DND-41 (cell line): ENCODE measurements at regions not wholly inside any gene's neighbourhood (a gene's known extent, or its start where the extent isn't known, plus 50 kb on each side); places are given as distances from the start of the nearest gene placed in this dataset.
"Not testable (repeated sequence)": the region's sequence is repeated elsewhere in the genome, so short reads cannot be mapped to it uniquely, and the experiment has no call there.

Source experiments
- ATAC-seq: fragments of 200-7000 bp; cut with Tn5 transposase; 3 replicates; pipeline ENCODE4 v1.9.1; 2021; ENCODE audit warnings: low read depth; ENCODE audit not compliant: insufficient read depth
- DNase-seq: peaks from one replicate; pipeline ENCODE4 v3.0.0-alpha.2; 2020
- H2AFZ ChIP-seq: 2 replicates; pipeline ENCODE4 v1.6.0; 2012; ENCODE audit warnings: low read depth, low read length
- H3K27ac ChIP-seq: 2 replicates; pipeline ENCODE4 v1.5.1; 2012; ENCODE audit warnings: low read length, inconsistent platforms
- H3K27me3 ChIP-seq: fragments of 200-600 bp; sonication (generic); 2 replicates; pipeline ENCODE4 v1.6.0; 2012; ENCODE audit warnings: low read length, mild to moderate bottlenecking, inconsistent platforms; ENCODE audit not compliant: insufficient read depth, poor library complexity
- H3K36me3 ChIP-seq: 2 replicates; pipeline ENCODE4 v1.5.1; 2012; ENCODE audit warnings: low read length, inconsistent platforms; ENCODE audit not compliant: insufficient read depth
- H3K4me1 ChIP-seq: 2 replicates; pipeline ENCODE4 v1.5.1; 2012; ENCODE audit warnings: mild to moderate bottlenecking, low read length; ENCODE audit not compliant: insufficient read depth
- H3K4me2 ChIP-seq: 2 replicates; pipeline ENCODE4 v1.6.0; 2012; ENCODE audit warnings: mild to moderate bottlenecking, moderate library complexity, low read length, inconsistent platforms; ENCODE audit not compliant: insufficient read depth
- H3K4me3 ChIP-seq, 2 experiments: fragments of 200-600 bp in 1 of 2; shearing (Covaris generic) in 1 of 2; 2 replicates each; pipeline ENCODE4 v1.5.1; 2012 to 2016; ENCODE audit warnings: inconsistent platforms in 2 of 2, low read length in 2 of 2, mild to moderate bottlenecking in 2 of 2, low read depth in 1 of 2, moderate library complexity in 1 of 2
- H3K79me2 ChIP-seq: 2 replicates; pipeline ENCODE4 v1.6.0; 2012; ENCODE audit warnings: low read length, inconsistent platforms; ENCODE audit not compliant: insufficient read depth
- H3K9ac ChIP-seq: 2 replicates; pipeline ENCODE4 v1.6.0; 2012; ENCODE audit warnings: low read depth, mild to moderate bottlenecking, inconsistent platforms, low read length, moderate library complexity
- H3K9me3 ChIP-seq: 2 replicates; pipeline ENCODE4 v1.5.1; 2012; ENCODE audit warnings: low read length, moderate library complexity, mild to moderate bottlenecking, inconsistent platforms; ENCODE audit not compliant: insufficient read depth, severe bottlenecking
- H4K20me1 ChIP-seq: 2 replicates; pipeline ENCODE4 v1.6.0; 2012; ENCODE audit warnings: low read length; ENCODE audit not compliant: insufficient read depth
- CTCF ChIP-seq: IDR thresholded peaks from 2 replicates; pipeline ENCODE4 v1.5.1; 2012; ENCODE audit warnings: borderline replicate concordance, low read length, moderate library complexity, mild to moderate bottlenecking; ENCODE audit not compliant: poor library complexity, severe bottlenecking; ENCODE audit errors: extremely low read depth
- EZH2 ChIP-seq: IDR thresholded peaks from 3 replicates; pipeline ENCODE4 v1.6.1; 2012; ENCODE audit warnings: borderline replicate concordance, low read depth, mild to moderate bottlenecking, moderate library complexity, low read length, inconsistent platforms; ENCODE audit not compliant: severe bottlenecking

- not testable (repeated sequence) for H2AFZ ChIP-seq, ATAC-seq, H3K27me3 ChIP-seq, H3K4me3 ChIP-seq, H3K9ac ChIP-seq, H3K9me3 ChIP-seq, H3K36me3 ChIP-seq, H3K27ac ChIP-seq, H3K4me1 ChIP-seq, H3K4me2 ChIP-seq, H4K20me1 ChIP-seq, DNase-seq, H3K79me2 ChIP-seq
Measured at GRCh38 chr3:66652100-66652499, 151.3 kb upstream of the LRIG1 start.

GRCh38 chr3:66655044-66655443 is 154.2 kb upstream of the LRIG1 start:
- ATAC-seq = no peak

GRCh38 chr3:66655671-66656070 is 154.8 kb upstream of the LRIG1 start:
- Histone ChIP-seq H3K36me3 (no peaks in the 10 kb centered on the region), H2AFZ (no peak overlapping the region), H3K79me2 (no peaks in the 10 kb centered on the region), H3K4me3 (no peak overlapping the region), H3K4me1 (no peaks in the 10 kb centered on the region), H3K4me2 (no peak overlapping the region), H4K20me1 (no peaks in the 10 kb centered on the region), H3K9me3 (no peaks in the 10 kb centered on the region), H3K27me3 (peaks cover 3% of the 10 kb centered on the region), H3K9ac (no peak overlapping the region), H3K27ac (no peak overlapping the region)
- no peak for DNase-seq
- no peak for ATAC-seq
- TF ChIP-seq CTCF (no peak), EZH2 (no peak)

More at GRCh38 chr3:66655044-66655443, 154.2 kb upstream of the LRIG1 start:
- Histone ChIP-seq H3K9ac (no peak overlapping the region), H3K4me1 (no peaks in the 10 kb centered on the region), H3K27ac (no peak overlapping the region), H3K9me3 (no peaks in the 10 kb centered on the region), H3K79me2 (no peaks in the 10 kb centered on the region), H3K27me3 (peaks cover 3% of the 10 kb centered on the region), H4K20me1 (no peaks in the 10 kb centered on the region), H3K36me3 (no peaks in the 10 kb centered on the region), H3K4me3 (no peak overlapping the region), H3K4me2 (no peak overlapping the region), H2AFZ (no peak overlapping the region)
- TF ChIP-seq CTCF (no peak), EZH2 (no peak)
- DNase-seq = no peak

DNA sequence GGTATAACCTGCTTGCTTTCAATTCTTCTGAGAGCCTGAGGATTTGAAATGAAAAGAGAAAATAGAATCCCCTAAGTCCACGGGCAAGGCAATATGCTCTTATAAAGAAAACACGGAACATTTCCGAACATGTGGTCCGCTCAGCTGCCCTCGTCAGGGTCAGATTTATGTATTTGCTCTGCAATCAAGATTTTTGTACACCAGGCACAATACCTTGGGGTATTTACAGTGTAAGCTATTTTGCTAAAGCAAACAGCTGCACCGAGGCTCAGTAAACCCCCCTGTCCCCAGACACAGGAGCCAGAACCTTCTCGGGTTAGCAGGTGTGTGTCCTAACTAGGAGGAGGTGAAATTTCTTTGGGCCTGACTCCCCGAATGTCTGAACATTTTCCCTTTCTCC is 155.8 kb upstream of the LRIG1 start:
- Histone ChIP-seq H3K9ac (no peak overlapping the region), H3K4me1 (no peaks in the 10 kb centered on the region), H2AFZ (no peak overlapping the region), H3K9me3 (no peaks in the 10 kb centered on the region), H3K4me2 (no peak overlapping the region), H3K4me3 (no peak overlapping the region), H4K20me1 (no peaks in the 10 kb centered on the region), H3K27ac (no peak overlapping the region), H3K36me3 (no peaks in the 10 kb centered on the region), H3K79me2 (no peaks in the 10 kb centered on the region), H3K27me3 (peaks cover 3% of the 10 kb centered on the region)
- no peak for ATAC-seq
- TF ChIP-seq CTCF = no peak
- TF ChIP-seq EZH2 = no peak
- DNase-seq = no peak
